Activated CD4-positive, alpha-beta memory T cell treated with anti-CD3 and anti-CD28 coated beads for 36 hours (primary cell): ENCODE measurements at regions not wholly inside any gene's neighbourhood (a gene's known extent, or its start where the extent isn't known, plus 50 kb on each side); places are given as distances from the start of the nearest gene placed in this dataset.

Experiments
- CTCF ChIA-PET: fragments of 350-600 bp; sonication (Branson Sonifier 250); formaldehyde crosslinking; loops from one replicate; lab custom pipeline; 2021; ENCODE audit warnings: antibody characterized with exemption, inconsistent platforms; lab: Charles Lee
- POLR2A ChIA-PET: fragments of 350-600 bp; sonication (Branson Sonifier 250); formaldehyde crosslinking; loops from one replicate; lab custom pipeline; 2021; ENCODE audit warnings: antibody characterized with exemption; lab: Charles Lee
- DNase-seq: peaks from one replicate; pipeline ENCODE4 v3.0.0-alpha.2; 2020
- H3K27ac Mint-ChIP-seq: one replicate; pipeline ENCODE4 v1.8.0; 2021; ENCODE audit warnings: mixed read lengths
- H3K27me3 Mint-ChIP-seq: one replicate; pipeline ENCODE4 v1.8.0; 2021; ENCODE audit warnings: mixed read lengths
- H3K36me3 Mint-ChIP-seq: one replicate; pipeline ENCODE4 v1.8.0; 2021; ENCODE audit warnings: mixed read lengths
- H3K4me1 Mint-ChIP-seq: one replicate; pipeline ENCODE4 v1.8.0; 2021; ENCODE audit warnings: low read depth, mixed read lengths
- H3K4me3 Mint-ChIP-seq: one replicate; pipeline ENCODE4 v1.8.0; 2021; ENCODE audit warnings: mild to moderate bottlenecking, mixed read lengths
- H3K9me3 Mint-ChIP-seq: one replicate; pipeline ENCODE4 v1.8.0; 2021; ENCODE audit warnings: mixed read lengths
- intact Hi-C: fragments of 100-400 bp; cut with micrococcal nuclease; formaldehyde crosslinking; loops from one replicate; pipeline ENCODE4 v1.15.1; 2023

DNA sequence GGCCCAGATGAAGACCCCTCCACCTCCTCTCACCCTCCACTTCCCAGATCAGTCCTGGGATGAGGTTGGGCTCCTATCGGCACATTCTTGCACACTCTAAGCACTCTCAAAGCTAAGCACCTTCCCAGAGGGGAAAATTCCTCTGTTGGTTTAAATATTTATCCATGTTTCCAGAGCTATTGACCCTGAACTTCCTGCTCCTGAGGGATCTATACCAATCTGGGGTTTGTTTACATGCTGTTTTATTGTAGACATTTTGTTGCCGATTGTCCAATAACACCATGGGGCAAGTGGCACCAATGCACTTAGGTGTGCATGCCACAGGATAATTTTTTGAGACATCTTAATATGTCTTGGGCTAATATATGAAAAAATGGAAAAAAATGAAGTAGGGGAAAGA is 476.2 kb downstream of the SLC4A3 start:
- Mint-ChIP-seq H3K27ac (no peak overlapping the region), H3K9me3 (peaks cover 2% of the 10 kb centered on the region), H3K4me1 (no peaks in the 10 kb centered on the region), H3K36me3 (no peaks in the 10 kb centered on the region), H3K4me3 (no peak overlapping the region), H3K27me3 (no peaks in the 10 kb centered on the region)
- no peak for DNase-seq
- POLR2A ChIA-PET, result no interaction called here
- CTCF ChIA-PET, result no interaction called here
- intact Hi-C loops, result no loop called here

DNA sequence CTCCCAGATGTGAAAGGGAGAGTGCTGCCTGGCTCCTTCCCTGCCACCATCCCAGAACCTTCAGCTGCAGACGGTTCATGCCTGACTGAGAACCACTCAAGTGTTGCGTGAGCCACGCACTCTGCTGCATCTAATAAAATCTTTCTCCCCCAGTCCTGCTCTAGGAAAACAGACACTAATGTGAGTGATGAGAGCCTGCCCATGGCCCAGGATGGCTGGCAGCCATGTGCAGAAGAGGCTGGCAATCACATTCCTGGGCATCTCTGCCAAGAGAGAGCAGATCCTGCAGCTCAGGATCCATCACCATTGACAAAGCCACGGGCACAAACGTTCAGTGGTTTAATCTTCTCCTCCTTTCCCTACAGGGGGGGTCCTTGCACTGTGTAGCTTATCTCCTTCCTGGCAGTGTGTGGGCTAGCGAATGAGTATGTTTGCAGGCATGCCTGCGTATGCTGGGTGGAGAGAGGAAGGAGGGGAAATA is 477.5 kb downstream of the SLC4A3 start:
- Mint-ChIP-seq H3K27ac (no peak overlapping the region), H3K4me3 (no peak overlapping the region), H3K9me3 (no peaks in the 10 kb centered on the region), H3K27me3 (no peaks in the 10 kb centered on the region), H3K4me1 (no peaks in the 10 kb centered on the region), H3K36me3 (no peaks in the 10 kb centered on the region)
- POLR2A ChIA-PET, result no interaction called here
- CTCF ChIA-PET, result no interaction called here
- no peak for DNase-seq
- intact Hi-C loops, result no loop called here

DNA sequence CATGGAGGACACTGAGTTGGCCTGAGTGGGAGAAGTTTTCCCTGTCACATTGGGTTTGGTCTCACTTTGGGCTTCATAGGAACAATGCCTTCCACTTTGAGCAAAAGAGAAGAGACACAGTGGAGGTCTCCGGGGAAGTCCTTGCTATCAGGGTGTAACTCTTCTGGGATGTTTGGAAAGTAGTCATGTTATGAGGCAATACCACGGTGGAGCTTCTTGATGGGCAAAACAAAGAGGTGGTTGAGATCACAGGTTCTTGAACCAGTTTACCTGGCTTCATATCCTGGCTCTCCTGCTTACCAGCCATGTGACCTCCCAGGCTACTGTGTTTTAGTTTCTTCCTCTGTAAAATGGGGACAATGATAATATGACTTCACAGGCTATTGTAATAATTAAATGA is 478.6 kb downstream of the SLC4A3 start:
- no peak overlapping the region for H3K27ac Mint-ChIP-seq
- no peak overlapping the region for H3K4me3 Mint-ChIP-seq
- no peaks in the 10 kb centered on the region for H3K36me3 Mint-ChIP-seq
- DNase-seq, result no peak
- CTCF ChIA-PET, result no interaction called here
- H3K9me3 Mint-ChIP-seq, result no peaks in the 10 kb centered on the region
- no peaks in the 10 kb centered on the region for H3K4me1 Mint-ChIP-seq
- POLR2A ChIA-PET, result no interaction called here
- no peaks in the 10 kb centered on the region for H3K27me3 Mint-ChIP-seq
- intact Hi-C loops, result no loop called here

DNA sequence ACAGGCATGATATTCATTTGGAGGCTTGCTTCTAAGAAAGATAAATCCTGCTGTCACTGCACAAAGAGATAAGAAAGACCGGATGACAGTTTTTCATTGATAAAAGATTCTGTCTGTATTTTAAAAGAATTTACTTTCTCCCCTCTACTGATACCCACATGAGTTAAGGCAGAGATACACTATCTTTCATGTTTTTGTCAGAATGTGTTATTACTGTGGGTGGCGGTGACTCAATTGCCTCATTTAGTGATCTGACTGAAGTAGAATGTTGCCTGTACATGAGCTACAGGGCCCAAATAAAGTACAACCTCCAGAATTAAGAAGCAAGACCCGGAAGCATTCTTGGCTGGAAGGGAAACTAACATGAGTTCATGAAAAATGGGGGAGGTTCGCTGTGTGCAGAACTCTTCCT is 480.0 kb downstream of the SLC4A3 start:
- intact Hi-C loops, result no loop called here
- H3K27me3 Mint-ChIP-seq, result no peaks in the 10 kb centered on the region
- CTCF ChIA-PET, result no interaction called here

DNA sequence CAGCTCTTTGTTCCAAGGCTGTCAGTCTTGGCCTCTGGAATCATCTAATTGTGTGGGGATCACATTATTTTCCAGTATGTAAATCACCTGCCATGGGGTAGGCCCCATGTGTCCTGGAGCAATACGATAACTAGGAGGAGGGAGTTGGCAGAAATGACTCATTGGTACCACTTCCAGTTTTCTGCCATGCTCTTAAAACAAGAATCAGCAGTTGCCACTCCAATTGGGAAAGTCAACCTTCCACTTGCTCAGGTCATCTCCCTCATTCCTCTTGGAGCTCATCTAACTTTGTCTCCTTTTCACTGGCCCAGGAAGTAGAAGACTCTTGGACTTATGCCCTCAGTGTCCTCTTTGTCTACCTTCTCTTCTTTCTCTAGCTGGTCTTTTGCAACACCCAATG is 487.0 kb downstream of the SLC4A3 start:
- no peak for DNase-seq

More for the DNA sequence above, 480.0 kb downstream of the SLC4A3 start:
- no peak for DNase-seq
- H3K9me3 Mint-ChIP-seq, result no peaks in the 10 kb centered on the region
- POLR2A ChIA-PET, result no interaction called here
- no peak overlapping the region for H3K27ac Mint-ChIP-seq
- H3K36me3 Mint-ChIP-seq, result no peaks in the 10 kb centered on the region
- H3K4me1 Mint-ChIP-seq, result no peaks in the 10 kb centered on the region
- no peak overlapping the region for H3K4me3 Mint-ChIP-seq

DNA sequence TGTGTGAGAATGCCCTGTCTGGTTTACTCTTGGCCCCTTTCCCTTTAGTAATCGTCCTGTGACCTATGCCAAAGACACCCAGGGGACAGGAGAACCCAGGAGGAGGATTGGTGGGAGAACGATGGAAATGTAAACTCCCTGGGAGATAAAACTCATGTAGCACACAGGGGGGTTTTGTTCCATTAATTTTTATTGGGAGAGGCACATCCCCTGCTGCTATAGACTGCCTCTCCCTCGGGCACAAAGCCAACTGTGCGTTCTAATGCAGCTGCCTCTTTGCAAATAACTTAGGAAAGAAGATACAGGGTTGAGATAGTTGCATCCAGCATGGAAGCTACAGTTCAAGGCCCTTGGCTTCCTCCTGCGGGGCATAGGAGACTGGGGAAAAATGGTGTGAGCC is 489.6 kb downstream of the SLC4A3 start:
- intact Hi-C loops, result no loop called here
- POLR2A ChIA-PET, result no interaction called here

More for the DNA sequence above, 487.0 kb downstream of the SLC4A3 start:
- Mint-ChIP-seq H3K27ac (no peak overlapping the region), H3K9me3 (peaks cover 5% of the 10 kb centered on the region), H3K4me1 (no peaks in the 10 kb centered on the region), H3K4me3 (no peak overlapping the region), H3K36me3 (no peaks in the 10 kb centered on the region), H3K27me3 (no peaks in the 10 kb centered on the region)
- CTCF ChIA-PET, result no interaction called here
- POLR2A ChIA-PET, result interaction anchor here (0.6 kb wide), 1 partner anchor 599 kb away, joined by 3 read pairs; no protein-coding TSS in a partner anchor
- intact Hi-C loops, result no loop called here

DNA sequence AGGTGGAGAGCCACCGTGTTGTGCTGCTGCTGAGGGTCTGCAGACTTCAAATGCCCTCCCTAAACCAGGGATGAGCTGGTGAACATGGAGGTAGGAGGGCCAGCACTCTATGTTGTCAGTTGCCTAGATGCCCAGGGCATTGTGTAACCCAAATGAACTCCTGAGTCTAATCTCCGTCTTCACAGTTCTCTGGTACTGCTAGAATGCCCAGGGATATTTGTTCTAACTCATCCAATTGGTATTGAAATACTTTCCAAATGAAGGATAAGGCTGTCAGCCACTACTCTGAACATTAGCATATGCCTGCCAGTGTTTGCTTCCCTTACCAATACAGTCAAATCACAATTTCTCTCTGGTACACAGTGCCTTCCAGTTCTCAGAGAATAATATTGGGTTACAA is 492.6 kb downstream of the SLC4A3 start:
- Mint-ChIP-seq H3K27ac (no peak overlapping the region), H3K9me3 (peaks cover 5% of the 10 kb centered on the region), H3K4me1 (no peaks in the 10 kb centered on the region), H3K4me3 (no peak overlapping the region), H3K36me3 (no peaks in the 10 kb centered on the region), H3K27me3 (no peaks in the 10 kb centered on the region)
- ChIA-PET POLR2A (no interaction called here), CTCF (no interaction called here)
- intact Hi-C loops, result no loop called here
- DNase-seq, result no peak

More for the DNA sequence above, 489.6 kb downstream of the SLC4A3 start:
- Mint-ChIP-seq H3K4me3 (no peak overlapping the region), H3K27ac (no peak overlapping the region), H3K27me3 (no peaks in the 10 kb centered on the region), H3K36me3 (no peaks in the 10 kb centered on the region), H3K9me3 (peaks cover 5% of the 10 kb centered on the region), H3K4me1 (no peaks in the 10 kb centered on the region)
- CTCF ChIA-PET, result no interaction called here
- no peak for DNase-seq

DNA sequence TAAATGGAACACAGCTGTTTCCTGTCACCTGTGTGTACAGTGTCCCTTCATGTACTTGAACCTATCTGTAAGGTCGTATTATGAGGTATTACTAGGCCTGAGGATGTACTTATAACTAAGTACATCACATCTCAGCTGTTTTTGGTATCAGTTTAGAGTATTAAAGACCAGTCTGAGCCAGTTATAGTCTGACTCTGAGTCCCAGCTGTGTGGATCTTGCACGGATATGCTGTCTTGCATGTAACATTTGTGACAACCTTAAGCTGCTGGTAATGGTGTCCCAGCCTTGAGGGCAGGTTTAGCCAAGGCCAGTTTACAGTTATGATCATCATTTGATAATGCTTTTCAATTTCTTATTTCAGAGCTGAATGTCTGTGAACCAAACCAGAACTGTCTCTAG is 496.3 kb downstream of the SLC4A3 start:
- no peak for DNase-seq
- no peak overlapping the region for H3K4me3 Mint-ChIP-seq
- no peaks in the 10 kb centered on the region for H3K4me1 Mint-ChIP-seq
- H3K36me3 Mint-ChIP-seq, result no peaks in the 10 kb centered on the region
- CTCF ChIA-PET, result no interaction called here
- no peak overlapping the region for H3K27ac Mint-ChIP-seq
- H3K9me3 Mint-ChIP-seq, result no peaks in the 10 kb centered on the region
- no peaks in the 10 kb centered on the region for H3K27me3 Mint-ChIP-seq
- intact Hi-C loops, result no loop called here
- POLR2A ChIA-PET, result no interaction called here

DNA sequence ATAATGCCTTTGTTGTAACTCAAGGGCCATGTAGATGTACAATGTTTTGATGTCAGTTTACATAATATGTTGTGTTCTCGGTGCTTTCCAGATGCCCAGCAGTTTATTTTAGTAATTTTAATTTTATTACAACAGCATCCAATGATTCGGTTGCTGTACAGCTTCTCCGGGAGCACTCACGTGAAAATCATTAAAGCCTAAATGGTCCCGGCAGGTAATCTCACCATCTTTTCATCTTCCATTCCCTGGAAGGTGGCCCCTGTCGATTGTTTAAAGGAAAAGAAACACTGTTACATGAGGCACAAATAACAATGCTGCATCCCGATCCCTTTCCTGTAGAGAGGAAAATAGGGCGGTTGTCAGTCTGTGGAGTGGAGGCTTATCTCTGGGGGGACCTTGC is 498.1 kb downstream of the SLC4A3 start:
- no peak overlapping the region for H3K27ac Mint-ChIP-seq
- H3K9me3 Mint-ChIP-seq, result peaks cover 2% of the 10 kb centered on the region
- no peaks in the 10 kb centered on the region for H3K36me3 Mint-ChIP-seq
- H3K4me3 Mint-ChIP-seq, result no peak overlapping the region
- no peak for DNase-seq
- intact Hi-C loops, result no loop called here
- POLR2A ChIA-PET, result no interaction called here
- no peaks in the 10 kb centered on the region for H3K4me1 Mint-ChIP-seq
- no peaks in the 10 kb centered on the region for H3K27me3 Mint-ChIP-seq
- CTCF ChIA-PET, result no interaction called here

DNA sequence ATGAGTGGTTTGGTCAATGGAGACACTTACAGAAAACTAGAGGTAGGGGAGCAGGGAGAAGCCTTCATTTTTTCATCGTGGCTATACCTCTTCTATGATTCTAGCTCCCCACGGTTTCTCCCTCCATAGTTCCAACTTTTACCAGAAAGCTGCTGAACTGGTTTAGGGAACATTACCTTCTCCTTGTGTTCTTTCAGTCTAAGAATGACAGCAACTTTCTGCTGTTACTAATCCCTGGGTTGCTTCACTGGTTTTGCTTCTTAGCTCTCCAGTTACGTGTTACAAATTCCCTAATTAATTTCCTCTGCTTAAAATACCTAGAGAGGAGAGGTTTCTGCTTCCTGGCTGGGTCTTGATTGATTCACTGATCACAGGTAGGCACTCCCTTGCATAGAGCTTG is 499.9 kb downstream of the SLC4A3 start:
- no peak for DNase-seq
- H3K36me3 Mint-ChIP-seq, result no peaks in the 10 kb centered on the region
- peaks cover 7% of the 10 kb centered on the region for H3K9me3 Mint-ChIP-seq
- H3K27me3 Mint-ChIP-seq, result no peaks in the 10 kb centered on the region
- POLR2A ChIA-PET, result no interaction called here
- H3K4me1 Mint-ChIP-seq, result no peaks in the 10 kb centered on the region
- H3K27ac Mint-ChIP-seq, result no peak overlapping the region
- no peak overlapping the region for H3K4me3 Mint-ChIP-seq
- intact Hi-C loops, result no loop called here
- CTCF ChIA-PET, result no interaction called here

DNA sequence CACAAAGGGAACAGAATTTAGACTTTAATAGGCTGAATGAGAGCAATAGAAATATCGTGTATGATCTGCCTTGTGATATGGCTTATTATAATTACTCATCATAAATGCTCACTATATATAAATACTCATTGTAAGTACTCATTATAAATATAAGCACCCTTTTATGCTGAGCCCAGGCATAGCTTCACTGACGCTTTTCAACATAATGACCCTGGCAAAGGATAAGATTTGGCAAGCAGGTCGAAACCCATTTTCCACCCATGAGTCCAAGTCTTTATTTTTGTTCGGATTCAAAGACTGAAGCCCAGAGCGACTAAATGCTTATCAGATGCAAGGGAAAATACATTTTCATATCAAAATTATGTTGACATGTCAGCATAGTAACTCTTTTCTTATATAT is 500.4 kb downstream of the SLC4A3 start:
- intact Hi-C loops, result no loop called here
- no peaks in the 10 kb centered on the region for H3K27me3 Mint-ChIP-seq
- no peak overlapping the region for H3K27ac Mint-ChIP-seq
- no peaks in the 10 kb centered on the region for H3K36me3 Mint-ChIP-seq
- no peak for DNase-seq
- H3K4me3 Mint-ChIP-seq, result no peak overlapping the region
- H3K4me1 Mint-ChIP-seq, result no peaks in the 10 kb centered on the region
- ChIA-PET CTCF (no interaction called here), POLR2A (interaction anchor here (0.6 kb wide), 1 partner anchor 48 kb away, joined by 4 read pairs; no protein-coding TSS in a partner anchor)
- peaks cover 7% of the 10 kb centered on the region for H3K9me3 Mint-ChIP-seq

DNA sequence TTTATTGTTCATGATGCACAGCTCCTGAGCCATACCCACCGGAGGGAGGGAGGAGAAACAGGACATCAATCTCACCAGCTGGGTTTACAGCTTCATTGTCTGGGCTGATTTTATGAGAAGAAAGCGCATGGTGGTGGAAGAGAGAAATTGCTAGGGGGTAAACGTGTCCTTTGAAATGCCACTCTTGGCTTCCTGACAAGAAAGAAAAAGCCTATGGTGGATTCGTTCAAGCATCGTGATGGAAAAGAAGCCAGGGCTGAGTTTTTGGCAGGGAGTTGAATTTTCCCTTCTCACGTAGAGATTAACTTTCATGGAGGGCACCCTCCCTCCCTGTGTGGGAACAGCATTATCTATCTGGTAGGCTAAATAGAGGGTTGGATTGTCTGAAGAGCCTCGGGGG is 502.0 kb downstream of the SLC4A3 start:
- POLR2A ChIA-PET, result no interaction called here
- no peaks in the 10 kb centered on the region for H3K27me3 Mint-ChIP-seq
- no peak overlapping the region for H3K27ac Mint-ChIP-seq
- no peaks in the 10 kb centered on the region for H3K4me1 Mint-ChIP-seq
- no peak for DNase-seq
- intact Hi-C loops, result no loop called here
- H3K9me3 Mint-ChIP-seq, result peaks cover 7% of the 10 kb centered on the region
- CTCF ChIA-PET, result interaction anchor here (0.5 kb wide), 1 partner anchor 421 kb away, joined by 3 read pairs; no protein-coding TSS in a partner anchor
- no peaks in the 10 kb centered on the region for H3K36me3 Mint-ChIP-seq
- H3K4me3 Mint-ChIP-seq, result no peak overlapping the region

DNA sequence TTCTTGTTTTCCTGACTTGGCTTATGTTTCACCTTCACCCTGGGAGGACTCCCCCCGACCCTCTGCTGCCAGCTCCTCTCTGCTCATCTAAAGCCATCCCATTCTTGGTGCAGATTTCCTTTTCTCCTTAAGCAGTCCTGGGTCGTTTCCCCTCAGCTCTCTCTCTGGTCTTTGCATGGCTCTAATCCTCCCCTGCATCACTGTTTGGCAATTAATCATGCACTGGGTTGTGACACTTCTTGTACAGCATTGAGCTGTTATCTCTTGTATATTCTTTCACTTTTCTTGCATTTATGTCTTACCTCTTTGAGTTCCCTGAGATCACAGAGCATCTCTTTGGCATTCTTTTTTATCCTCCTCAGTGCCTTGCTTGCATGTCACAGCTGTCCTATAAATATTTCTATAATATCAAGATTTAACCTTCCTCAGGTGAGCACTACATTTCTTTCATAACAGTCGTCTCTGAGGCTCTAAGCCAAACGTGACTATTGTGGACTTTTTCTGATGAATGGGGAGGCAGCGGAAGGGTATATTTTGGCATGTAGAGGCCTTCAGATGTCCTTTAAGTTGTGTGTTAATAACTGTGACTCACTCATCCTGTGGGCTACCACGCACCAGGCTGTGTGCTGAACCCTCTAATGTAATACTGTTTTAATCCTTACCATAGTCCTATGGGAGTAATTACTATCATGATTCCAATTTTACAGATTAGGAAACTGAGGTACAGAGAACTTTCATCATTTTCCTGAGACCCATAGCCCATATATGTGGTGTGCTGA is 507.5 kb downstream of the SLC4A3 start:
- Mint-ChIP-seq H3K4me1 (no peaks in the 10 kb centered on the region), H3K27me3 (no peaks in the 10 kb centered on the region), H3K36me3 (no peaks in the 10 kb centered on the region), H3K27ac (no peak overlapping the region), H3K4me3 (no peak overlapping the region), H3K9me3 (peaks cover 7% of the 10 kb centered on the region)
- intact Hi-C loops, result no loop called here
- DNase-seq, result no peak
- CTCF ChIA-PET, result no interaction called here
- POLR2A ChIA-PET, result no interaction called here
